Gastrocnemius medialis (tissue), 4 donors: ENCODE measurements at regions not wholly inside any gene's neighbourhood (a gene's known extent, or its start where the extent isn't known, plus 50 kb on each side); places are given as distances from the start of the nearest gene placed in this dataset.

ENCODE experiments used
- POLR2A ChIP-seq, 2 donors: fragments of 450-650 bp; IDR thresholded peaks; one replicate each; pipeline ENCODE4 v1.6.1; 2017; ENCODE audit warnings: antibody characterized with exemption in 2 of 2, mild to moderate bottlenecking in 2 of 2, moderate library complexity in 2 of 2
- TF ChIP-seq, protein P1 (sequence below), 5 experiments: fragments of 450-650 bp in 3 of 5; fragments of 200-600 bp in 2 of 5; sonication (generic) in 2 of 5; IDR thresholded peaks in 4 of 5; conservative IDR thresholded peaks in 1 of 5; 1 replicate in 4 of 5; 2 replicates in 1 of 5; pipeline ENCODE4 v1.5.1; 2016 to 2019; ENCODE audit warnings: antibody characterized with exemption in 5 of 5, mild to moderate bottlenecking in 3 of 5, moderate library complexity in 3 of 5

DNA sequence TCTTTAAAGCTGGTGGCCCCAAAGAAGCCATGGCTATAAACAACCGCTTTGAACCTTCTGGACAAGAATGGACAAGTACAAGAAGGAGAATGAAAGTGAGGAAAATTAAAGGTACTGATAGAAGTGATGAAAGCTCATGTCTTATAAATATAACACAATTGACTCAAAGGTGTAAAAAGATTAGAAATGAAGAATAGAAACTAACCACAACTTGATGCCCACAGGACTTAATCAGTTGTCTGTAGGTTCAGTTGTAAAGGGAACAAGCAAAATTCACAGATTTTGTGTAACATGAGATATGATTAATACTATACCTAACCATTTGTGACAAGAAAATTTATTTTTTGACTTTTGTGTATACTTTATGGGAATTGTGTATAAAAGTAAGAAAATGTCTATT, 135.7 kb downstream of the NUP35 start:
- TF ChIP-seq, protein P1, sequence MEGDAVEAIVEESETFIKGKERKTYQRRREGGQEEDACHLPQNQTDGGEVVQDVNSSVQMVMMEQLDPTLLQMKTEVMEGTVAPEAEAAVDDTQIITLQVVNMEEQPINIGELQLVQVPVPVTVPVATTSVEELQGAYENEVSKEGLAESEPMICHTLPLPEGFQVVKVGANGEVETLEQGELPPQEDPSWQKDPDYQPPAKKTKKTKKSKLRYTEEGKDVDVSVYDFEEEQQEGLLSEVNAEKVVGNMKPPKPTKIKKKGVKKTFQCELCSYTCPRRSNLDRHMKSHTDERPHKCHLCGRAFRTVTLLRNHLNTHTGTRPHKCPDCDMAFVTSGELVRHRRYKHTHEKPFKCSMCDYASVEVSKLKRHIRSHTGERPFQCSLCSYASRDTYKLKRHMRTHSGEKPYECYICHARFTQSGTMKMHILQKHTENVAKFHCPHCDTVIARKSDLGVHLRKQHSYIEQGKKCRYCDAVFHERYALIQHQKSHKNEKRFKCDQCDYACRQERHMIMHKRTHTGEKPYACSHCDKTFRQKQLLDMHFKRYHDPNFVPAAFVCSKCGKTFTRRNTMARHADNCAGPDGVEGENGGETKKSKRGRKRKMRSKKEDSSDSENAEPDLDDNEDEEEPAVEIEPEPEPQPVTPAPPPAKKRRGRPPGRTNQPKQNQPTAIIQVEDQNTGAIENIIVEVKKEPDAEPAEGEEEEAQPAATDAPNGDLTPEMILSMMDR (IDR thresholded peaks at IDR 0.05 in 4 of 5, conservative IDR thresholded peaks at IDR 0.05 in 1 of 5), result no peak
- TF ChIP-seq POLR2A (IDR thresholded peaks at IDR 0.05), result no peak
